Subcutaneous abdominal adipose tissue (tissue), 5 donors: ENCODE measurements at regions not wholly inside any gene's neighbourhood (a gene's known extent, or its start where the extent isn't known, plus 50 kb on each side); places are given as distances from the start of the nearest gene placed in this dataset.

ENCODE experiments used
- H3K27ac ChIP-seq: one replicate; pipeline ENCODE4 v1.7.0; 2013; ENCODE audit warnings: low read depth, mild to moderate bottlenecking, inconsistent platforms, low read length, moderate library complexity
- H3K27me3 ChIP-seq, 5 donors: one replicate each; pipeline ENCODE4 v1.7.0; 2013; ENCODE audit warnings: low read length in 5 of 5, inconsistent platforms in 1 of 5; ENCODE audit not compliant: control insufficient read depth in 5 of 5, insufficient read depth in 4 of 5
- H3K36me3 ChIP-seq, 5 donors: one replicate each; pipeline ENCODE4 v1.7.0; 2013; ENCODE audit warnings: low read length in 5 of 5; ENCODE audit not compliant: control insufficient read depth in 5 of 5, insufficient read depth in 5 of 5
- H3K4me1 ChIP-seq, 5 donors: one replicate each; pipeline ENCODE4 v1.7.0; 2013; ENCODE audit warnings: low read length in 5 of 5, mild to moderate bottlenecking in 3 of 5, moderate library complexity in 1 of 5; ENCODE audit not compliant: control insufficient read depth in 5 of 5, insufficient read depth in 5 of 5
- H3K4me3 ChIP-seq, 5 donors: one replicate each; pipeline ENCODE4 v1.7.0; 2013; ENCODE audit warnings: low read length in 5 of 5, low read depth in 1 of 5
- H3K9ac ChIP-seq, 5 donors: one replicate each; pipeline ENCODE4 v1.7.0; 2013; ENCODE audit warnings: low read length in 5 of 5, mild to moderate bottlenecking in 4 of 5, moderate library complexity in 3 of 5
- H3K9me3 ChIP-seq, 5 donors: one replicate each; pipeline ENCODE4 v1.7.0; 2013; ENCODE audit warnings: low read length in 5 of 5; ENCODE audit not compliant: control insufficient read depth in 5 of 5
- donor health status: healthy.
- donor health status: healthy.
- donor health status: healthy.
- donor health status: healthy.
- donor health status: healthy.

DNA sequence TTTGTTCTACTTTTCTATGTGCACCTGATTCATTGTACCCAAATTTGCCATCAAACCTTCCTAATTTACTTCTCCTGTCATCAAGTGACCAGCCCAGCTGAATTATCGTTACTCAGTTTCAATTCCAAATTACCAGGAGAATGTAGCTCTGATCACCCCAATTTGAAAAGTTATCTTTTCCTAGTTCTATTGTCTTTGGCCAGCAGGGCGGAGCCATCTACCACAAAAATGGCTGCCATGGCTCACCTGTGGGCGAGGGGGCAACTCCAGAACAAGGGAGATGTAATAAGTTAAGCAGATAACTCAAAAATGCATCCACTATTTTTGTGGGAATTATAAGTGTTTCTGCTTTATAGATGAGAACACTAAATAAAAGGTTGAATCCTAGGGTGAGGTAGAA is 133.8 kb upstream of the MOCS2 start:
- Histone ChIP-seq H3K36me3 (no peaks in the 10 kb centered on the region), H3K4me3 (no peak overlapping the region), H3K9me3 (no peaks in the 10 kb centered on the region), H3K9ac (no peak overlapping the region), H3K27me3 (no peaks in the 10 kb centered on the region), H3K4me1 (peaks cover 0 to 10% (median 5%) of the 10 kb centered on the region in 5 donors), H3K27ac (no peak overlapping the region)

DNA sequence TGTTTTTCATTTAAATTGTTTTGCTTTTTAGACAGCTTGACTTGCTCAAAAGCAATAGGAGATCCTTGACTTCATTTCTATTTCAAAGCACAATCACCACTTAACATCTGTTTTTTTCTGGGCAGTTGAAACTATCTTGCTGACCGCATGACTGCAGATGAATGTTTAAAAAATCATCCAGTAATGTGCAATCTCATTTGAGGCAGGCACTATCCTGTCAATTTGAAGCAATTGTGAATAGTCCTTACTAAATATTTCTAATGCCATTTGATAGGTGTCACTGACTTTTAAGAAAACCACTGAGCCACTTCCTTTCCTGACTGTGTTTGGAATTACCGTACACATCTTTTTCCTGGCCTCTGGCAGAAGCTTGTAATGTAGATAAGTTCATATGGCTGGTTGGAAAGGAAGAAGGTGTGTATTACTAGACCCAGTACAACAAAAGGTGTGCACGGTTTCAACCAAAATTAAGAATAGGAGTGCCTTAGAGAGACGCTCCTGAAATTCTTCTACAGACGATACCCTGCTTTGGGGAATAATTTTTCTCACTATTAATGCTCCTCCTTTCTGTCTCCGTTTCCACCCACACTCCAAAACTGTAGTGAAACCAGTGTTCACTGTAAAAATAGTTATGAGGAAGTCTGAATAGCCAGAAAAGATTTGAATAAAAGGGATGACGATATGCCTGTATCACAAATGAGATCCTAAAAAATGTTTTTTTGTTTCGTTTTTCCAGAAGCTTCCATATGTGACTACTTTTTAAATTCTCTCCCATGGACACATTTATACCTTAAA is 136.7 kb upstream of the MOCS2 start:
- no peaks in the 10 kb centered on the region for H3K27me3 ChIP-seq
- H3K36me3 ChIP-seq, result no peaks in the 10 kb centered on the region
- no peaks in the 10 kb centered on the region for H3K9me3 ChIP-seq
- H3K4me3 ChIP-seq, result no peak overlapping the region
- H3K4me1 ChIP-seq, result peaks cover 0 to 2% (median 0%) of the 10 kb centered on the region in 5 donors
- no peak overlapping the region for H3K9ac ChIP-seq
- no peak overlapping the region for H3K27ac ChIP-seq

DNA sequence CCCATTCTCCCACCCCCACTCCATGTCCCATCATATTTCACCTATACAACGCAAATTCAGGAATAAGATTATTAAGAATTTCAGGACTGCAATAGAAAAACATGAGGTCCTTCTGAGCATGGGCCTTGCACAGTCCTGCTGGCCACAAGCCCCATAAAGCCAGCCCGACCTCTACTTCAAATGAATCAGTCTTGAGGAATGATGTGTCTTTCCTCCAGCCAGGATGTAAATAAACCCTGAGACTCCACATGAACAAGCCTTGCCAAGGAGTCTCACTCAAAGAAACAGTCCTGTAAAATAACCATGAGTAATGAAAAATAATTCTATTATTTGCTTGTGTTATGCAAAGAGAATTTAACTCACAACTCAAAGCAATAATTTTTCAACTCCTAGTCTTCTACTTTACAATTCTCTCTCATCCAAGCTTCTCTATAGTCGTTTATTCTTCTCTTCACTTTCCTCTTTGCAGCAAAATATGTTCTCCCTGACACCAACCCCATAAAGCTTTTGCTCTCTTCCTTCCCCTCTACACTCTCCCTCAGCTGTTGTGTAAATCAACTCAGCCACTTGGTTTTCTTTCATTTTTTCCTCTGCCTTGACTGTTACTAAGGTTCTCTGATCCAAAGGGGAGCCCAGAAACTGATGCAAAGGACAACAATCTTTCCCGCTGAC is 140.1 kb upstream of the MOCS2 start:
- H3K27me3 ChIP-seq, result no peaks in the 10 kb centered on the region
- peaks cover 0 to 2% (median 0%) of the 10 kb centered on the region in 5 donors for H3K4me1 ChIP-seq
- no peaks in the 10 kb centered on the region for H3K36me3 ChIP-seq
- no peak overlapping the region for H3K9ac ChIP-seq
- no peaks in the 10 kb centered on the region for H3K9me3 ChIP-seq
- H3K4me3 ChIP-seq, result no peak overlapping the region
- no peak overlapping the region for H3K27ac ChIP-seq

DNA sequence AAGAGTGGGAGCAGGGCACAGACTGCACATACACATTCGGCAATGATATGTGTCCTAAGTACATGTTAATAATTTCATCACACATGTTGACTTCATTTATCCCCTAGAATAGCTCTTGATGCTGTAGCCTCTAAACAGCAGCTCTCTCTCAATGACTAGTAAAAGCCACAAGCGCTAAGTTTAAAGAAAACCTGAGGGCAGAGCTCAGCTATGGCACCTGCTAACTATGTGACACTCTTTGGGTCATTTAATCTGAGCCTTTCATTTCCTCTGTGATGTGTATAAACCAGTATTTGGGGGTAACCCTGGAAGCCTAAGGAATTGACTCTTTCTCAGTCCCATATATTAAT is 140.6 kb upstream of the MOCS2 start:
- Histone ChIP-seq H3K27ac (no peak overlapping the region), H3K4me1 (peaks cover 0 to 2% (median 0%) of the 10 kb centered on the region in 5 donors), H3K4me3 (no peak overlapping the region), H3K9ac (no peak overlapping the region), H3K36me3 (no peaks in the 10 kb centered on the region), H3K9me3 (no peaks in the 10 kb centered on the region), H3K27me3 (no peaks in the 10 kb centered on the region)

- Histone ChIP-seq H3K27me3 (no peaks in the 10 kb centered on the region), H3K36me3 (no peaks in the 10 kb centered on the region), H3K4me1 (no peaks in the 10 kb centered on the region), H3K9me3 (no peaks in the 10 kb centered on the region), H3K27ac (no peak overlapping the region), H3K4me3 (no peak overlapping the region), H3K9ac (no peak overlapping the region)
Observed at GRCh38 chr5:53253421-53253871, 143.9 kb upstream of the MOCS2 start.

GRCh38 chr5:53256746-53257145 is 147.2 kb upstream of the MOCS2 start:
- Histone ChIP-seq H3K4me1 (no peaks in the 10 kb centered on the region), H3K27me3 (no peaks in the 10 kb centered on the region), H3K27ac (no peak overlapping the region), H3K4me3 (no peak overlapping the region), H3K9ac (no peak overlapping the region), H3K9me3 (no peaks in the 10 kb centered on the region), H3K36me3 (no peaks in the 10 kb centered on the region)

DNA sequence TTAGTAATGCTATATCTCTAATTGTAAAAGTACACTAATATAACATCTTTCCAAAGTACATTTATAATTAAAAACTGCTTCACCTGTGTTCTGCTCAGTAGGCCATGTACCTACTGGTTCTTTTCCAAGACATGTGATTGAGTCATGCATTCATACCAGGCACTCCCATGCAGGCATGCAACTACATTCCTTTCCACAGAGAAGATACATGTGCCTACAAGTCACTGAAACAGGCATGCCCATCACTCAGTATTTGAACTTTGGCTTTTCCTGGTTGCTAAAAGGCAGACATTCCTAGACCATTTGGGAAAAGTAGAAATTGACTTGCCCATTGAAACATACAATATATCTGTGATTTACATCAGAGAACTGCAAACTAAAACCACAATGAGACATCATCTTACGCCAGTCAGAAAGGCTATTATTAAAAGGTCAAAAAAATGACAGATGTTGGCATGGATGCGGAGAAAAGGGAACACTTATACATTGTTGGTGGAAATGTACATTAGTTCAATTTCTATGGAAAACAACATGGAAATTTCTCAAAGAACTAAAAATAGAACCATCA is 148.3 kb upstream of the MOCS2 start:
- H3K27me3 ChIP-seq, result no peaks in the 10 kb centered on the region
- H3K27ac ChIP-seq, result no peak overlapping the region

DNA sequence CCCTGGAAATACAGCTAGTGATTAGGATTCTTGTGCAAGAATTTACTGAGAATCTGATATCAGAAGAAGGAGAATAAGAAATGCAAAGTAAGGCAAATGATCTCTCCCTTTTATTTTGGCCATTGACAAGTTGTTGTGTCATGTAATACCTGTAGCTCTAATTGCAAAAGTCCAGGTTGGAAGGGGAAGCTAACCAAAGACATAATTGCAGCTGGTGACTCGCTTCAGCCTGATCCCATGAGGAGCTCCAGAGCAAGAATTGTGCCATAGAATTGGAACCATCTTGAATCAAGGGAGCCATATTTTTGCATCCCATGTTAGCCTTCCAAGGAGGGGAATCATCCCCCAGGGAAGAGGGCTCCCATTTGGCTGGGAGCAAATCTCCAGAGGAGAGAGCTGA is 149.6 kb upstream of the MOCS2 start:
- Histone ChIP-seq H3K27me3 (no peaks in the 10 kb centered on the region), H3K9me3 (no peaks in the 10 kb centered on the region), H3K4me3 (no peak overlapping the region)

More for the DNA sequence above, 148.3 kb upstream of the MOCS2 start:
- no peak overlapping the region for H3K9ac ChIP-seq
- no peaks in the 10 kb centered on the region for H3K9me3 ChIP-seq
- no peaks in the 10 kb centered on the region for H3K4me1 ChIP-seq
- H3K36me3 ChIP-seq, result no peaks in the 10 kb centered on the region
- H3K4me3 ChIP-seq, result no peak overlapping the region

GRCh38 chr5:53260446-53260845 is 150.9 kb upstream of the MOCS2 start:
- no peak overlapping the region for H3K4me3 ChIP-seq
- H3K36me3 ChIP-seq, result no peaks in the 10 kb centered on the region
- no peaks in the 10 kb centered on the region for H3K27me3 ChIP-seq
- no peak overlapping the region for H3K27ac ChIP-seq
- H3K4me1 ChIP-seq, result no peaks in the 10 kb centered on the region
- H3K9ac ChIP-seq, result no peak overlapping the region
- H3K9me3 ChIP-seq, result no peaks in the 10 kb centered on the region

More for the DNA sequence above, 149.6 kb upstream of the MOCS2 start:
- Histone ChIP-seq H3K9ac (no peak overlapping the region), H3K36me3 (no peaks in the 10 kb centered on the region), H3K27ac (no peak overlapping the region), H3K4me1 (no peaks in the 10 kb centered on the region)

GRCh38 chr5:53261245-53261644 is 151.7 kb upstream of the MOCS2 start:
- no peak overlapping the region for H3K27ac ChIP-seq
- no peak overlapping the region for H3K9ac ChIP-seq
- no peak overlapping the region for H3K4me3 ChIP-seq
- no peaks in the 10 kb centered on the region for H3K27me3 ChIP-seq
- no peaks in the 10 kb centered on the region for H3K36me3 ChIP-seq
- no peaks in the 10 kb centered on the region for H3K4me1 ChIP-seq
- no peaks in the 10 kb centered on the region for H3K9me3 ChIP-seq
